ENCODE measurements at regions not wholly inside any gene's neighbourhood (a gene's known extent, or its start where the extent isn't known, plus 50 kb on each side); places are given as distances from the start of the nearest gene placed in this dataset.

- TF ChIP-seq CTCF (IDR thresholded peaks at IDR 0.05): no peak
- TF ChIP-seq POLR2A (IDR thresholded peaks at IDR 0.05): no peak
Measured at GRCh38 chr4:19684084-19684483, 567.6 kb upstream of the SLIT2 start.
